K562 (cell line): ENCODE measurements at regions not wholly inside any gene's neighbourhood (a gene's known extent, or its start where the extent isn't known, plus 50 kb on each side); places are given as distances from the start of the nearest gene placed in this dataset.

Experiments used
- ATAC-seq: fragments of 200-7000 bp; cut with Tn5 transposase; 3 replicates; pipeline ENCODE4 v1.9.1; 2020; ENCODE audit warnings: moderate library complexity
- BruUV-seq: library from RNA; stranded (reverse); fragments of 400-500 nt; replicated peaks from 2 replicates; lab custom pipeline; 2021; lab: Mats Ljungman, UMichigan
- CTCF ChIA-PET: fragments of 300-600 bp; formaldehyde crosslinking; extraction: SDS; loops from one replicate; lab custom pipeline; 2021; ENCODE audit warnings: low intra/inter-chr PET ratio; lab: Yijun Ruan, JAX
- POLR2A ChIA-PET: fragments of 300-600, 350-650 bp; sonication (Branson Sonifier 250); formaldehyde crosslinking; extraction: SDS; loops from one replicate; lab custom pipeline; 2021; ENCODE audit warnings: antibody characterized with exemption, inconsistent platforms; lab: Yijun Ruan, JAX
- DNase-seq, 4 experiments: peaks; one replicate each; pipeline versions ENCODE4 v3.0.0 to v3.0.0-alpha.2; 2011 to 2018; ENCODE audit warnings: low spot score in 3 of 4, mixed read lengths in 3 of 4; ENCODE audit errors: extremely low read depth in 1 of 4
- FAIRE-seq: peaks from 2 replicates; lab custom pipeline; 2011; peaks lifted over from hg19 to GRCh38; lab: Jason Lieb, UNC
- H2AFZ ChIP-seq: 2 replicates; pipeline ENCODE4 v1.6.0; 2011; ENCODE audit warnings: low read depth, low read length, control low read depth, inconsistent platforms
- H3K27ac ChIP-seq: fragments of 200-600 bp; 3 replicates; pipeline ENCODE4 v1.8.0; 2011; ENCODE audit warnings: low read depth, mild to moderate bottlenecking, control low read depth, inconsistent platforms, low read length, moderate library complexity, mixed read lengths; ENCODE audit errors: extremely low read depth
- H3K27me3 ChIP-seq, 2 experiments: fragments of 300-600 bp in 1 of 2; 2 replicates in 1 of 2; 3 replicates in 1 of 2; pipeline versions ENCODE4 v1.6.0 to v1.8.0; 2011; ENCODE audit warnings: inconsistent platforms in 2 of 2, low read length in 2 of 2, mild to moderate bottlenecking in 1 of 2, mixed read lengths in 1 of 2, moderate library complexity in 1 of 2; ENCODE audit not compliant: control insufficient read depth in 2 of 2, insufficient read depth in 2 of 2
- H3K36me3 ChIP-seq: fragments of 300-600 bp; 3 replicates; pipeline ENCODE4 v1.8.0; 2011; ENCODE audit warnings: mild to moderate bottlenecking, low read length, inconsistent platforms; ENCODE audit not compliant: control insufficient read depth, insufficient read depth
- H3K4me1 ChIP-seq, 2 experiments: fragments of 200-600 bp in 1 of 2; replicated peaks in 1 of 2; 2 replicates in 1 of 2; 3 replicates in 1 of 2; pipeline versions ENCODE4 v1.5.1 to v1.8.0; 2011; ENCODE audit warnings: inconsistent platforms in 2 of 2, low read length in 2 of 2, mild to moderate bottlenecking in 1 of 2, mixed read lengths in 1 of 2, moderate library complexity in 1 of 2; ENCODE audit not compliant: control insufficient read depth in 2 of 2, insufficient read depth in 2 of 2
- H3K4me2 ChIP-seq: 2 replicates; pipeline ENCODE4 v1.6.1; 2011; ENCODE audit warnings: low read length, control low read depth, inconsistent platforms, mixed read lengths; ENCODE audit not compliant: insufficient read depth
- H3K4me3 ChIP-seq: fragments of 200-600 bp; sonication (generic), shearing (Covaris generic); 2 replicates; pipeline ENCODE4 v1.5.1; 2016; ENCODE audit warnings: control low read depth, inconsistent platforms
- H3K79me2 ChIP-seq: fragments of 200-600 bp; 3 replicates; pipeline ENCODE4 v1.8.0; 2011; ENCODE audit warnings: low read length, inconsistent platforms; ENCODE audit not compliant: control insufficient read depth, insufficient read depth
- H3K9ac ChIP-seq, 2 experiments: 2 replicates each; pipeline versions ENCODE4 v1.6.0 to v1.6.1; 2011; ENCODE audit warnings: low read depth in 2 of 2, low read length in 2 of 2, control low read depth in 1 of 2, inconsistent platforms in 1 of 2, mild to moderate bottlenecking in 1 of 2, mixed read lengths in 1 of 2; ENCODE audit not compliant: insufficient read depth in 1 of 2
- H3K9me1 ChIP-seq: one replicate; pipeline ENCODE4 v1.6.0; 2011; ENCODE audit warnings: inconsistent platforms, mild to moderate bottlenecking, low read length, moderate library complexity; ENCODE audit not compliant: control insufficient read depth, insufficient read depth
- H3K9me3 ChIP-seq: replicated peaks from 2 replicates; pipeline ENCODE4 v1.5.1; 2011; ENCODE audit warnings: low read depth, low read length, inconsistent platforms; ENCODE audit not compliant: control insufficient read depth, insufficient read depth
- H4K20me1 ChIP-seq: replicated peaks from 2 replicates; pipeline ENCODE4 v1.6.1; 2011; ENCODE audit warnings: low read length, inconsistent platforms, mixed read lengths; ENCODE audit not compliant: control insufficient read depth, insufficient read depth
- DPF2 ChIP-seq: fragments of 450-650 bp; IDR thresholded peaks from 2 replicates; pipeline ENCODE4 v1.6.1; 2016
- IRF2 ChIP-seq: sonication (generic); formaldehyde crosslinking; IDR thresholded peaks from 2 replicates; pipeline ENCODE4 v1.8.1; 2022; ENCODE audit warnings: mild to moderate bottlenecking, missing genetic modification reagents
- MBD2 ChIP-seq: sonication (generic); IDR thresholded peaks from 2 replicates; pipeline ENCODE4 v1.6.1; 2016; ENCODE audit warnings: low read depth, borderline replicate concordance
- NCOR1 ChIP-seq: fragments of 450-650 bp; IDR thresholded peaks from 2 replicates; pipeline ENCODE4 v1.6.1; 2016; ENCODE audit warnings: mild to moderate bottlenecking, moderate library complexity
- SRSF9 ChIP-seq: fragments of 200-400 bp; formaldehyde crosslinking; IDR thresholded peaks from 2 replicates; pipeline ENCODE4 v1.6.1; 2017; ENCODE audit warnings: low read depth, low read length, borderline replicate concordance
- WGBS: fragments of 100-300 bp; shearing (Covaris generic); methylation state at CpG from one replicate; pipeline ENCODE4 v1.1.6; 2016; ENCODE audit warnings: low coverage, mixed read lengths; ENCODE audit not compliant: insufficient coverage; ENCODE audit errors: missing lambda C conversion rate; 5-methylcytosine and 5-hydroxymethylcytosine counted together
- in situ Hi-C: fragments of 300-500 bp; cut with MboI; formaldehyde crosslinking; loops from 4 replicates; pipeline ENCODE4 v1.15.0; 2018; ENCODE audit warnings: inconsistent platforms, mixed read lengths
- intact Hi-C: fragments of 100-400 bp; cut with micrococcal nuclease; formaldehyde crosslinking; loops from 2 replicates; pipeline ENCODE4 v1.14.2; 2022
- TF ChIP-seq, protein P1 (sequence below): fragments of 250-450 bp; sonication (Bioruptor Pico); IDR thresholded peaks from 2 replicates; pipeline ENCODE4 v1.9.0; 2021; ENCODE audit warnings: mild to moderate bottlenecking, inconsistent platforms
- TF ChIP-seq, protein P2 (sequence below): IDR thresholded peaks from 3 replicates; pipeline ENCODE4 v1.6.1; 2011; ENCODE audit warnings: borderline replicate concordance, mild to moderate bottlenecking, moderate library complexity; ENCODE audit not compliant: insufficient read length; ENCODE audit errors: extremely low read depth
- TF ChIP-seq, protein P3 (sequence below): fragments of 450-650 bp; formaldehyde crosslinking; IDR thresholded peaks from 2 replicates; pipeline ENCODE4 v1.4.0; 2020; ENCODE audit warnings: mild to moderate bottlenecking, moderate library complexity
- TF ChIP-seq, protein P4 (sequence below): fragments of 450-650 bp; formaldehyde crosslinking; IDR thresholded peaks from 2 replicates; pipeline ENCODE4 v1.4.0; 2022; ENCODE audit warnings: missing genetic modification characterization
- TF ChIP-seq, protein P5 (sequence below), 2 experiments: IDR thresholded peaks in 1 of 2; conservative IDR thresholded peaks in 1 of 2; 2 replicates each; pipeline ENCODE4 v1.6.1; 2016; ENCODE audit warnings: low read depth in 2 of 2, mild to moderate bottlenecking in 1 of 2, missing compliant biosample characterization in 1 of 2, missing genetic modification characterization in 1 of 2, moderate library complexity in 1 of 2

DNA sequence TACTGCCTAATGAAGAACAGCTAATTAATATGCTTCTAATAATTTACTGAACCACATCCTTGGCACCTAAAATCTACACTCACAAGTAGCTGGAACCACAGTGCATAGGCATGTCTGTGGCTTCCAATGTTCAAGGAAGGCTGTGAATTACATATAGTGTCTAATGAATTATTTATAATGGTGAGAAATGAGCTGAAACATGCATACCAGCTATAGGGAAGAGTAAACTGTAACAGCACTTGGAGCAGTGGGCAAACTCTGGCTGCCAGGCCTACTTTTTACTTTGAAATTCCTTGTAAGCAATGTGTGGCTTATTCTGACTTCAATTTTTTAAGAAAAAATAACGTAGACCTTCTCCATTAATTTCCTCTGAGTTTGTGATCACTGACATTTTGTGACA is 953.2 kb upstream of the CDH8 start:
- H3K4me3 ChIP-seq = no peak overlapping the region
- H3K27me3 ChIP-seq = no peaks in the 10 kb centered on the region
- POLR2A ChIA-PET = no interaction called here
- FAIRE-seq (no peak), DNase-seq (no peak), ATAC-seq (no peak)
- no peaks in the 10 kb centered on the region for H3K79me2 ChIP-seq
- no peak overlapping the region for H3K4me2 ChIP-seq
- WGBS = 0% methylated on average over 1 of the region's 1 CpG
- in situ Hi-C loops = no loop called here
- H4K20me1 ChIP-seq = no peaks in the 10 kb centered on the region
- no peaks in the 10 kb centered on the region for H3K9me1 ChIP-seq
- no peaks in the 10 kb centered on the region for H3K36me3 ChIP-seq
- H3K9me3 ChIP-seq = no peaks in the 10 kb centered on the region
- intact Hi-C loops = no loop called here
- CTCF ChIA-PET = no interaction called here
- no TSS peak for BruUV-seq
- H3K27ac ChIP-seq = no peak overlapping the region
- H2AFZ ChIP-seq = no peak overlapping the region
- no peaks in the 10 kb centered on the region for H3K4me1 ChIP-seq
- H3K9ac ChIP-seq = no peak overlapping the region
- TF ChIP-seq, protein P1, sequence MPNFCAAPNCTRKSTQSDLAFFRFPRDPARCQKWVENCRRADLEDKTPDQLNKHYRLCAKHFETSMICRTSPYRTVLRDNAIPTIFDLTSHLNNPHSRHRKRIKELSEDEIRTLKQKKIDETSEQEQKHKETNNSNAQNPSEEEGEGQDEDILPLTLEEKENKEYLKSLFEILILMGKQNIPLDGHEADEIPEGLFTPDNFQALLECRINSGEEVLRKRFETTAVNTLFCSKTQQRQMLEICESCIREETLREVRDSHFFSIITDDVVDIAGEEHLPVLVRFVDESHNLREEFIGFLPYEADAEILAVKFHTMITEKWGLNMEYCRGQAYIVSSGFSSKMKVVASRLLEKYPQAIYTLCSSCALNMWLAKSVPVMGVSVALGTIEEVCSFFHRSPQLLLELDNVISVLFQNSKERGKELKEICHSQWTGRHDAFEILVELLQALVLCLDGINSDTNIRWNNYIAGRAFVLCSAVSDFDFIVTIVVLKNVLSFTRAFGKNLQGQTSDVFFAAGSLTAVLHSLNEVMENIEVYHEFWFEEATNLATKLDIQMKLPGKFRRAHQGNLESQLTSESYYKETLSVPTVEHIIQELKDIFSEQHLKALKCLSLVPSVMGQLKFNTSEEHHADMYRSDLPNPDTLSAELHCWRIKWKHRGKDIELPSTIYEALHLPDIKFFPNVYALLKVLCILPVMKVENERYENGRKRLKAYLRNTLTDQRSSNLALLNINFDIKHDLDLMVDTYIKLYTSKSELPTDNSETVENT = no peak
- TF ChIP-seq, protein P2, sequence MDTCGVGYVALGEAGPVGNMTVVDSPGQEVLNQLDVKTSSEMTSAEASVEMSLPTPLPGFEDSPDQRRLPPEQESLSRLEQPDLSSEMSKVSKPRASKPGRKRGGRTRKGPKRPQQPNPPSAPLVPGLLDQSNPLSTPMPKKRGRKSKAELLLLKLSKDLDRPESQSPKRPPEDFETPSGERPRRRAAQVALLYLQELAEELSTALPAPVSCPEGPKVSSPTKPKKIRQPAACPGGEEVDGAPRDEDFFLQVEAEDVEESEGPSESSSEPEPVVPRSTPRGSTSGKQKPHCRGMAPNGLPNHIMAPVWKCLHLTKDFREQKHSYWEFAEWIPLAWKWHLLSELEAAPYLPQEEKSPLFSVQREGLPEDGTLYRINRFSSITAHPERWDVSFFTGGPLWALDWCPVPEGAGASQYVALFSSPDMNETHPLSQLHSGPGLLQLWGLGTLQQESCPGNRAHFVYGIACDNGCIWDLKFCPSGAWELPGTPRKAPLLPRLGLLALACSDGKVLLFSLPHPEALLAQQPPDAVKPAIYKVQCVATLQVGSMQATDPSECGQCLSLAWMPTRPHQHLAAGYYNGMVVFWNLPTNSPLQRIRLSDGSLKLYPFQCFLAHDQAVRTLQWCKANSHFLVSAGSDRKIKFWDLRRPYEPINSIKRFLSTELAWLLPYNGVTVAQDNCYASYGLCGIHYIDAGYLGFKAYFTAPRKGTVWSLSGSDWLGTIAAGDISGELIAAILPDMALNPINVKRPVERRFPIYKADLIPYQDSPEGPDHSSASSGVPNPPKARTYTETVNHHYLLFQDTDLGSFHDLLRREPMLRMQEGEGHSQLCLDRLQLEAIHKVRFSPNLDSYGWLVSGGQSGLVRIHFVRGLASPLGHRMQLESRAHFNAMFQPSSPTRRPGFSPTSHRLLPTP = no peak
- TF ChIP-seq, protein P3, sequence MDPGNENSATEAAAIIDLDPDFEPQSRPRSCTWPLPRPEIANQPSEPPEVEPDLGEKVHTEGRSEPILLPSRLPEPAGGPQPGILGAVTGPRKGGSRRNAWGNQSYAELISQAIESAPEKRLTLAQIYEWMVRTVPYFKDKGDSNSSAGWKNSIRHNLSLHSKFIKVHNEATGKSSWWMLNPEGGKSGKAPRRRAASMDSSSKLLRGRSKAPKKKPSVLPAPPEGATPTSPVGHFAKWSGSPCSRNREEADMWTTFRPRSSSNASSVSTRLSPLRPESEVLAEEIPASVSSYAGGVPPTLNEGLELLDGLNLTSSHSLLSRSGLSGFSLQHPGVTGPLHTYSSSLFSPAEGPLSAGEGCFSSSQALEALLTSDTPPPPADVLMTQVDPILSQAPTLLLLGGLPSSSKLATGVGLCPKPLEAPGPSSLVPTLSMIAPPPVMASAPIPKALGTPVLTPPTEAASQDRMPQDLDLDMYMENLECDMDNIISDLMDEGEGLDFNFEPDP (CRISPR knock-in tag) = no peak
- no peak for TF ChIP-seq MBD2
- TF ChIP-seq, protein P4, sequence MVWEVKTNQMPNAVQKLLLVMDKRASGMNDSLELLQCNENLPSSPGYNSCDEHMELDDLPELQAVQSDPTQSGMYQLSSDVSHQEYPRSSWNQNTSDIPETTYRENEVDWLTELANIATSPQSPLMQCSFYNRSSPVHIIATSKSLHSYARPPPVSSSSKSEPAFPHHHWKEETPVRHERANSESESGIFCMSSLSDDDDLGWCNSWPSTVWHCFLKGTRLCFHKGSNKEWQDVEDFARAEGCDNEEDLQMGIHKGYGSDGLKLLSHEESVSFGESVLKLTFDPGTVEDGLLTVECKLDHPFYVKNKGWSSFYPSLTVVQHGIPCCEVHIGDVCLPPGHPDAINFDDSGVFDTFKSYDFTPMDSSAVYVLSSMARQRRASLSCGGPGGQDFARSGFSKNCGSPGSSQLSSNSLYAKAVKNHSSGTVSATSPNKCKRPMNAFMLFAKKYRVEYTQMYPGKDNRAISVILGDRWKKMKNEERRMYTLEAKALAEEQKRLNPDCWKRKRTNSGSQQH (CRISPR knock-in tag) = no peak
- TF ChIP-seq, protein P5, sequence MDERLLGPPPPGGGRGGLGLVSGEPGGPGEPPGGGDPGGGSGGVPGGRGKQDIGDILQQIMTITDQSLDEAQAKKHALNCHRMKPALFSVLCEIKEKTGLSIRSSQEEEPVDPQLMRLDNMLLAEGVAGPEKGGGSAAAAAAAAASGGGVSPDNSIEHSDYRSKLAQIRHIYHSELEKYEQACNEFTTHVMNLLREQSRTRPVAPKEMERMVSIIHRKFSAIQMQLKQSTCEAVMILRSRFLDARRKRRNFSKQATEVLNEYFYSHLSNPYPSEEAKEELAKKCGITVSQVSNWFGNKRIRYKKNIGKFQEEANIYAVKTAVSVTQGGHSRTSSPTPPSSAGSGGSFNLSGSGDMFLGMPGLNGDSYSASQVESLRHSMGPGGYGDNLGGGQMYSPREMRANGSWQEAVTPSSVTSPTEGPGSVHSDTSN (CRISPR knock-in tag; IDR thresholded peaks at IDR 0.05; ENCODE audit: low read depth) = no peak
- TF ChIP-seq, protein P5 (tag; conservative IDR thresholded peaks at IDR 0.05; ENCODE audit: low read depth) = no peak
- TF ChIP-seq IRF2 = no peak
- TF ChIP-seq SRSF9 = no peak
- TF ChIP-seq NCOR1 = no peak
- no peak for TF ChIP-seq DPF2
